ENCODE measurements at regions not wholly inside any gene's neighbourhood (a gene's known extent, or its start where the extent isn't known, plus 50 kb on each side); places are given as distances from the start of the nearest gene placed in this dataset.
A peak's percentile ranks its signal among the peaks of the same experiment; 100 is the strongest.
"Not testable (repeated sequence)": the region's sequence is repeated elsewhere in the genome, so short reads cannot be mapped to it uniquely, and the experiment has no call there.

DNA sequence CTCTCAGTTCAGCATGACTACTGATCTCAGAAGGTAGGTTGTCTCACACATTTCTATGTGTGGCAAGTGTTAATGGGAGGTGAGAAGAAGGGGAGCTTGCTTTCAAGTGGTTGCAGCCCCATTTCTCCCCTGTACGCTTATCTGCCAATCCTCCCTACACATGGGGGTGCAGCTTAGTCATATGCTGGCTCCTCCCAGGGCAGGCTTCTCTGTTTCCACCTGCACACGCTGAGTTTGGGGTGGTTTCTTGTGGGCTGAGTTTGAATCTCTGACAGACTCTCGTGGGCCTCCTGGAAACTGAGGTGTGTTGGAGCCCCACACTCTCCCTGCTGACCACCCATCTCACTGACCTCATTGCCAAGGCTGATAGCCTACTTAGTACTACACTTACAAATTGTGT lies 435.8 kb upstream of the MTPN start:
- no peak for DNase-seq (ENCODE audit: low spot score)

DNA sequence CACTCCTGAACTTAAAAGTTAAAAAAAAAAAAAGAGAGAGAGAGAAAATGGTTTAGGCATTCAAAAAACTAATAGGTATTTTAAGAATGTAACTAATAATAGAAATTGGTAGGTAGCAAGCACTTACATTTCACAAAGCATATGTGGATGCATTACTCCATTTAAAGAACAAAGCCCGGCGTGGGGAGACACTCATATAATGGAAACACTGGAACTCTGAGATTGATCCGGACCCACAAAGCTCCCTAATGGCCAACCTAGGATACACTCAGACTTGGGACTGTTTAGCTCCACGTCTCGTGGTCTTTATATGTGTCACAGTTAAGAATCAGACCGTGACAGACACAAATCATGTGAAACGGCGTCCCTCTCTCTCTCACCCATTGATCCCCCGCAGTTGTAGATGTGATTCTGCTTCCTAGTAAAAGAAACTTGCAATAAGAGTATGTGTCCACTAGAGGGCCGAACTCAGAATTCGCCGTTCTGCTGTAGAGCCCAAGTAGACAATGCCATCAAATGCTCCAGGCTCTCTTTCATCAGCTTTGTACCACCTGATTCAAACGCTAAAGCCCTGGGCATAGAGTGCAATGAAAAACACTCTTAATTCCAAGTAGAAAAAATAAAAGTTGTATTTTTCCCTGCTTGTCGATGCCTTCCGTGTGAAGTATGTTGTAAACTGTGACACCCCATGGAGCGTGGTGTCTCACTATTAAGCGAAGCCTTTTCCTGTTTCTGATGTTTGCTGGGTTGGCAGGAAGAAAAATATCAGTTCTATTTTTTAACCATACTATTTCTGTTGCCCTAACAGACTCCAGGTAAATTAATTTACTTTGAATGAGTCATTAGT lies 429.0 kb upstream of the MTPN start:
- DNase-seq (ENCODE audit: low spot score), result peak; percentile 76

DNA sequence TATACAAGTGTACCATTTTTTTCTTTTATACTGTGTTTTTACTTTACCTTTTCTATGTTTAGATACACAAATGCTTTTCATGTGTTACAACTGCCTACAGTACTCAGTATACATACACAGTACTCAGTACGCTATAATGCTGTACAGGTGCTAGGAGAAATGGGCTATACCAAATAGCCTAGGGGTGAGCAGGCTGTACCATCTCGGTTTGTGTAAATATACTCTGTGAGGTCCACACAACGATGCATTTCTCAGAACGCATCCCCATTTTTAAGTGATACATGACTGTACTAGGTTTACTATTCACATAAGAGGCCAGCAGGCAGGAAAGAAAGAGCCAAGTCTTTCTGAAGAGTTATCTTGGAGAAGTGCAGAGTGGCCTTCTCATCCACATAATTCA lies 426.4 kb upstream of the MTPN start:
- DNase-seq (ENCODE audit: low spot score), result no peak

- DNase-seq (ENCODE audit: low spot score), result no peak
These were observed 423.7 kb upstream of the MTPN start for GRCh38 chr7:136400877-136401276.

DNA sequence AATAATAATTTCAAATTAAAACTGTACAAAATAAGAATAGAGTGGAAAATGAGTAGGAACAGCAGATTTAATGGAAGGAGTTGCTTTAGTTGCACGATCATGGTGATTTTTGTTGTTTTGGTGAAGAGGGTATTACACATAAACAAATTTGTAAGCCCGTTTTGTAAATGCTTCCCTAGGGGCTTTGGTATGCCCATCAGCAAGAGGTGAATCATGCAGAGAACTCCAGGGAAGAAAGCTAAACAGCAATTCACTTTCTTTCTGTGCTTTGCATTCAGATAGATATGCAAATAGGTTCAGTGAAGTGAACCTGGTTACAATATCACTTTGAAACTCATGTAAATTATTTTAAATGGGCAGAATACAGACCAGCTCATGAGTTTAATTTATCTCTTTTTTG lies 422.2 kb upstream of the MTPN start:
- DNase-seq (ENCODE audit: low spot score), result no peak

GRCh38 chr7:136392856-136393255 lies 415.7 kb upstream of the MTPN start:
- no peak for DNase-seq (ENCODE audit: low spot score)

GRCh38 chr7:136391371-136391770 lies 414.2 kb upstream of the MTPN start:
- no peak for DNase-seq (ENCODE audit: low spot score)

DNA sequence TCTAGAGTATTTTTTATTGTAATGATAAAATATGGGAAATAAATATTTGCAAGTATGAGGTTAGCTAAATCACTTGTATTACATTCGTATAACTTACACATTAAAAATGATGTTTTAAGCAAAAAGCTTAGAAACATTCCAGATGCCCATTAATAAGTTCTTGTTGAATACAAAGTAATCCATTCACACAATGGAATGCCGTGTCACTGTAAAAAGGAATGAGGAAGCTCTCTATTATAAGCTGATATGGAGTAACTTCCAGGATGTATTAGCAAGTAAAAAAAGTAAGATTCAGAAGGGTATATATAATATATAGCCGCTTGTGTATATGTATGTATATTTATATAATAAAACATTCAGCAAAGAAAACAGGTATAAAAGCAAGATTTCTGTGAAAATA lies 412.8 kb upstream of the MTPN start:
- DNase-seq (ENCODE audit: low spot score), result no peak

GRCh38 chr7:136386876-136387275 lies 409.7 kb upstream of the MTPN start:
- DNase-seq (ENCODE audit: low spot score), result no peak

DNA sequence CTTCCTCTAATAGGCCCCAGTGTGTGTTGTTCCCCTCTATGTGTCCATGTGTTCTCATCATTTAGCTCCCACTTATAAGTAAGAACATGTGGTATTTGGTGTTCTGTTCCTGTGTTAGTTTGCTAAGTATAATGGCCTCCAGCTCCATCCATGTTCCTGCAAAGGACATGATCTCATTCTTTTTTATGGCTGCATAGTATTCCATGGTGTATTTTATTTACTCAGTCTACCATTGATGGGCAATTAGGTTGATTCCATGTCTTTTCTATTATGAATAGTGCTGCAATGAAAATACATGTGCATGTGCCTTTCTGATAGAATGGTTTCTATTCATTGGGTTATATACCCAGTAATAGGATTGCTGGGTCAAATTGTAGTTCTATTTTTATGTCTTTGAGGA lies 394.2 kb upstream of the MTPN start:
- not testable (repeated sequence) for DNase-seq (ENCODE audit: low spot score)

- no peak for DNase-seq (ENCODE audit: low spot score)
These were observed 393.0 kb upstream of the MTPN start for GRCh38 chr7:136370137-136370536.

GRCh38 chr7:136369225-136369624 lies 392.1 kb upstream of the MTPN start:
- DNase-seq (ENCODE audit: low spot score), result no peak

DNA sequence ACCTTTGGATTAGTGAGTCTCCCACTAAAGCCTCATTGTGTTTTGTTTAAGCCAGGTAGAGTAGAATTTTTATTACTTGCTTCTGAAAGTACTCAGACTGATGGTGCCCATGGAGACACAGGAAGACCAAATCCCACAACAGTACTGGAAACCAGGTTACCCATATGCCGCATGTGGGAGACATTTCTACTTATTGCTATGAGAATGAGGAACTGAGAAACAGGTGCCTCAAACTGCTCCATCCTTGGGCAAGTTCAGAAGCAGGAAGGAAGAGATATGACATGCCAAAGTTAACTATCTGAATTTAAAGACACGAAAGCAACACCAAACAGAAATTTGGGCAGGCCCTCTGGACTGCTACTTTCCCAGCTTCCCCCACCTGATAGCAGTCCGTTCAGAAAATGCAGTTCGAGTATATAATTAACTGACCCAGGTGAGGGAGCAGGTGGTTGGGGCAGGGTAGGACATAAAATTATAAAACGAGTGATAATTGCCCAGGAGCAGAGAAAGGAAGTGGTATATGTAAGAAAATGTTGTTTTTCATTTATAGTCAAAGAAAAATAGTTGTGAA lies 382.3 kb upstream of the MTPN start:
- DNase-seq (ENCODE audit: low spot score), result no peak

- DNase-seq (ENCODE audit: low spot score), result no peak
These were observed 376.1 kb upstream of the MTPN start for GRCh38 chr7:136353287-136353686.

DNA sequence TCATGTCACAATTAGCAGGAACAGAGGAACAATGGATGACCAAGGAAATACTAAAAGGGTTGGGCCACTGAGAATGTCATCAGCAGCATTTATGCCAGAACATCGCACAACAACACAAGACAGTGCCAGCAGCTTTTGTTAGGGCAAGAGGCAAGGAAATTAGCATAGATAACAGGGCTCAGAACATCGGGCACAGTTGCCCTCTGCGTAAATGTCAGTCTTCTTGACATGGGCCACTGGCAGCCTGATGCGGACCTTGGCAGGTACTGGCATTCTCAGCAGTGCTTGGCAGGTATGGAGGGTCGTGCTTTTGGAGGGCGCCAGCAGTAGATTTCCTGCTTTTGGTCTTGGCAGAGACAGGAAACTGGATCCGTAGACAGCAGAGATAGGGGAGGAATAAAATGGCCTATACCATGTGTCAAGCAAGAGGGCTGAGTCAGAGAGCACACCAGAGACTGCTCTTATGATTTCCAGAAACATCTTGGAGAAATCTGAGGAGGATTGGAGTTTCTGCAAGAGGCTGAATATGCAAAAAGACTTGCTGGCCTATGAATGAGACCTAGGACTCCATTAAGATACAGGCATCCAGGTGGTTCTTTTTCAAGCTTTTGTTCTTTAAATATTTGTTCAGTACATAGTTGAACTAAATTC lies 371.5 kb upstream of the MTPN start:
- no peak for DNase-seq (ENCODE audit: low spot score)

GRCh38 chr7:136348142-136348541 lies 371.0 kb upstream of the MTPN start:
- no peak for DNase-seq (ENCODE audit: low spot score)

DNA sequence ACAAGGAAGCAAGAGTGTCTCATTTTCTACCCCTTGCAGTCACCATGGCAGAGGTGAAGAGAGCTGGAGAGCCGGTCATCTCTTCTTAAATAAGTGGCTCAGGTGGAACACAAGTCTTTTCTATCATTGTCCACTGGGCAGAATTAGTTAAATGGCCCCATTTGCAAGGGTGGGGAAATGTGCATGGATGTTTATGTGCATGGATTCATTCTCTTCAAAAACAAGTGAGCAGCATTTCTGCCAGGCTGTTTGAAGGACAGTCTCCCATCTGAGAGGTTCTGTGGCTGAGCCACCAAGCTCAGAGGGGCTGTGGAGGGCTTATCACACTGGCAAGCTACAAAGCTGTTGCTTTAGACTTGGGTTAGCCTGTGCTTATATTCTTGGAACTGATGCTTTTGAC lies 370.3 kb upstream of the MTPN start:
- DNase-seq (ENCODE audit: low spot score), result no peak

DNA sequence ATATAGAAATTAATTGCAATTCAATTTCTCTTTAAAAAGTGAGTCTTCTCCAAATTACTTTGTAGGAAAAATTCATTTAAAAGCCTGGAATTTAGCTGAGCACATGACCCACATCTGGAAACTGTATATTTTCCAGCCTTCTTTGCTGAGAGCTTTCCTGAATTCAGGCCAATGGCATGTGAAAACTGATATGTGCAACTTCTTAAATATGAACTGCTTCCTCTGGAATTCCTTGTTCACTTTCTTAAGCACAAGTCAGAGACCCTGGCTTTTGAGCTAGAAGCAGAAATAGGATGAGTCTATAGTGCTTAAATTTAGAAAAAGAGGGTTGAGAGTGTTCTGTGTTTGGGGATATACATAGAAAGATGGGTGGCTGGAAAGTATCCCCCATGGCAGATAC lies 365.1 kb upstream of the MTPN start:
- DNase-seq (ENCODE audit: low spot score), result no peak

- no peak for DNase-seq (ENCODE audit: low spot score)
These were observed 362.3 kb upstream of the MTPN start for GRCh38 chr7:136339464-136339863.

DNA sequence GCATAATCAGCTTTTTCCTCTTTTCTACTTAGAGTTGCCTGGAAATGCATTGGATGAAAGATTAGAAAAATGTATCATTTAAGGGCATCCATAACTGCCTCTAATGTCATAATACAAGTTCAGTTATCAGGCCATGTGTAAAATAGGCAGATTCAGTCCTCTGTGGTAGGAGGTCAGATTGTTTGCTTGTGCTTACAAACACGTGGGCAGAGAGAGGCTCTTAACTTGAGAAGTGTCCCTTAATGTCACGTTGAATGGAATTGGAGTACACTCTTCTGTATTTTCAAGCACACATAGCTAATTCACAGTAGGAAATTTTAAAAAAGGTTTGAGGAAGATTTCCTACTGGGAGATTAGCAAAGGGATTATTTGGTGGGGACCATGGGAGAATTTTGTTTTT lies 359.8 kb upstream of the MTPN start:
- DNase-seq (ENCODE audit: low spot score), result no peak

GRCh38 chr7:136333636-136334035 lies 356.5 kb upstream of the MTPN start:
- DNase-seq (ENCODE audit: low spot score), result no peak

DNA sequence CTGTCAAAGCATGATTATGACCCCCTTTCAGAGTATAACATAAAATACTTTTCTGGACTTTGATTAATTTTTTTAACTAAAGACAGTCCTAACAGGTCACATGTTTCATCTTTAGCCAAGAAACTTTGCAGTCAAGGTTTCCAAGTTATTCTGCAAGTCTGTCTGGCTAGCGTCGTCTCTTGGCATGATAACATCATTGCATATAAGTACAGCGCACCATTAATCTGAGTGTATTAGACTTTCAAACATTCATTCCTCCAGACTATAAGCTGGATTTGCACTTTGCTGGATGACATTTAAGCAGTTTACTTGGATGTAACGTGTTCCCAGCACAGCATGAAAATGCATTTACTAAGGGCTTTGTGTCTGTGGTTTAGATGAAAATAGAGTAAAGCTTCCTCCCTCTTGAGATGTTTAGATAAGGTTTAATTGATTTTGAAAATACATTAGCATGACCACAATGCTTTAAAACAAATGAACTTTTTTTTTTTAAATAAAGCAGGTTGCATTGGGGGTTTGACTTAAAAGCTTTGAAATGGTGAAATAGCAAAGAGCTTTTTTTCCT lies 349.0 kb upstream of the MTPN start:
- DNase-seq (ENCODE audit: low spot score), result no peak

GRCh38 chr7:136325578-136325977 lies 348.4 kb upstream of the MTPN start:
- no peak for DNase-seq (ENCODE audit: low spot score)
